GM12865 (cell line): ENCODE measurements at regions not wholly inside any gene's neighbourhood (a gene's known extent, or its start where the extent isn't known, plus 50 kb on each side); places are given as distances from the start of the nearest gene placed in this dataset.

ENCODE experiments used
- DNase-seq: peaks from one replicate; pipeline ENCODE4 v3.0.0; 2010; ENCODE audit warnings: low read depth
- H3K4me3 ChIP-seq: 2 replicates; pipeline ENCODE4 v1.5.1; 2011; ENCODE audit warnings: mild to moderate bottlenecking, low read depth, low read length, control low read depth
- TF ChIP-seq, protein P1 (sequence below): IDR thresholded peaks from 2 replicates; pipeline ENCODE4 v1.5.1; 2011; ENCODE audit warnings: low read length, control low read depth, low read depth, inconsistent platforms; ENCODE audit not compliant: insufficient read depth; ENCODE audit errors: missing control alignments

DNA sequence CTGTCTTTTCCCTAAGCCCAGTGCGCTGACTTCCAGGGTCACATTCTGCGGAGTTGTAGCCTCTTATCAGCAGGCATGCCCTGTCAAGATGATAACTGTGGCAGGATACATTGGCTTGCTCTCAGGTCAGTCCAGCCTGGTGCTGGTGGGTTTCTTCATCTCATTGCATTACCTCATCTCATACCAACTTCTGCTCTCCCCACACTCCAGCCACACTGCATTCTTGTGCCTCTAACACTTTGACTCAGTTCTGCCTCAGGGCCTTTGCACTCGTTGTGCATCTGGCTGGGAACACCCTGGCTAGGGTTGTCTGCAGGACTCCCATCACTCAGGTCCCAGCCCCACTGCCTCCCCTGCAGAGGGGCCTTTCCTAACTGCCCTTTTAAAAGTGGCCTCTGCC is 110.3 kb upstream of the BACH2 start:
- TF ChIP-seq, protein P1, sequence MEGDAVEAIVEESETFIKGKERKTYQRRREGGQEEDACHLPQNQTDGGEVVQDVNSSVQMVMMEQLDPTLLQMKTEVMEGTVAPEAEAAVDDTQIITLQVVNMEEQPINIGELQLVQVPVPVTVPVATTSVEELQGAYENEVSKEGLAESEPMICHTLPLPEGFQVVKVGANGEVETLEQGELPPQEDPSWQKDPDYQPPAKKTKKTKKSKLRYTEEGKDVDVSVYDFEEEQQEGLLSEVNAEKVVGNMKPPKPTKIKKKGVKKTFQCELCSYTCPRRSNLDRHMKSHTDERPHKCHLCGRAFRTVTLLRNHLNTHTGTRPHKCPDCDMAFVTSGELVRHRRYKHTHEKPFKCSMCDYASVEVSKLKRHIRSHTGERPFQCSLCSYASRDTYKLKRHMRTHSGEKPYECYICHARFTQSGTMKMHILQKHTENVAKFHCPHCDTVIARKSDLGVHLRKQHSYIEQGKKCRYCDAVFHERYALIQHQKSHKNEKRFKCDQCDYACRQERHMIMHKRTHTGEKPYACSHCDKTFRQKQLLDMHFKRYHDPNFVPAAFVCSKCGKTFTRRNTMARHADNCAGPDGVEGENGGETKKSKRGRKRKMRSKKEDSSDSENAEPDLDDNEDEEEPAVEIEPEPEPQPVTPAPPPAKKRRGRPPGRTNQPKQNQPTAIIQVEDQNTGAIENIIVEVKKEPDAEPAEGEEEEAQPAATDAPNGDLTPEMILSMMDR: no peak
- DNase-seq: no peak
- no peak overlapping the region for H3K4me3 ChIP-seq

DNA sequence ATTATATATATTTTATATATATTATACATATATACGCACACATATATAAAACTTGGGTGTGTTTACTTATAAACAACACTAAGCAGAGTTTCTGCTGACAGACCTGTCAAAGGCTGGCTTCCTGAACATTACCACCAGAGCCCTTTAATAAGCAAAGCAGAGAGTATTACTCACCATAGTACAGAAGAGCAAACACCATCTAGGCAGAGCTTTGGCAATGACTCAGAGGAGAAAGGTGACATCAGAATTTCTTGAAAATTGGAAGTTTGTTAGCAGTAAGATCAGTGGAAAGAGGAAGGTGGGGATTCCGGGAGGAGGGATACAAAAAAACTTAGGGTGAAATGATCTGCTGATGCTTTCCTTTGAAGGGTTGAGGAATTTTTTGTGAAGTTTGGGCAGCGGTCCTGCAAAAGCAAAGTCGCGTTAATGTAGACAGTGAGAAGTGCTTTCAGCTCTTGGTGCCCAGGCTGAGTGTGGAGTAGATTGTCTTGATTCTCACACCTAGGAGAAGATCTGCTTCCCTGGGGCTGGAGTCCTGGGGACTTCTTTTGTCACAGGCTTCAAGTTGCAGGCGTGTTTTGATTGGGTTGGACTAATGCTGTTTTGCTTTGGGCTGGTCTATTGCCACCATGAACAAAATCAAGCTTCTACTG is 109.6 kb upstream of the BACH2 start:
- H3K4me3 ChIP-seq: no peak overlapping the region
- TF ChIP-seq, protein P1: no peak
- peak; percentile 8 for DNase-seq

DNA sequence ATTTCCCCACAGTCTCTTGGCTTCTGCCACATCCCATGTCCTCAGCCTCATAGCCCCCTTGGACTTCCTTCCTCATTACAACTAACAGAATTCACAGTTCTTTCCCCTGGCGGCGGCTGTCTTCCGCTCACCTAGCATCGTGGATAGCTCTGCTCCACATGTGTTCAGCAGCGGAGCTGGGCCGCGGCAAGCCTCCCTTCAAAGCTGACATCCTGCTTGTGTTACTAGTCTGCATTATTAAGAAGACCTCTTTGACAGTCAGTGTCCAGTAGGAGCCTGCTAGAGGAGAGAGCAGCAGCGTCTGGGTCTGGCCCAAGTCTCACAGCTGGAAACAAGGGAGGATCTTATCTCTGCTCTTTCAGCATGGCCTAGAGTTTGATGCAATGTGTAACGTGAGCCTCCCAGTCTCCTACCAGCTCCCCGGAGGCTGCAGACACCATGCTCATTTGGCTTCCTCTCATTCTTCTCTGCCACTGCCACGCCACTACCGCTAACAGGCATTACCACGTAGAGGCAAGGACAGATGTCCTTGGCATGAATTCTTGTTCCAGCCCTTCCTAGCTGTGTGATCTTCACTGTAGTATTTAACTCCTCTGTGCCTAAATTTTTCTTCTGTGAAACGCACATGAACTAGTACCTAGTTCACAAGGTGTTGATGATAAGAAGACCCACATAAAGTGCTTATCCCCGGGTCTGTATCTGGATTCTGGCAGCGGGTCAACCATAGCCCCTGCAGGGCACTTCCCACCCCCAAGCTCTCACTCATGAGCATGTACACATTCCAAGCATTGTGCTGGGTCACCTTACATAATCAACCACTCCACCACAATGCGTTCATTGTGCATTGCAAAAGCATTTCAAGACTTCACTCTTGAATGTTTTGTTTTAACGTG is 107.1 kb upstream of the BACH2 start:
- DNase-seq: no peak
- H3K4me3 ChIP-seq: no peak overlapping the region
- TF ChIP-seq, protein P1: no peak

DNA sequence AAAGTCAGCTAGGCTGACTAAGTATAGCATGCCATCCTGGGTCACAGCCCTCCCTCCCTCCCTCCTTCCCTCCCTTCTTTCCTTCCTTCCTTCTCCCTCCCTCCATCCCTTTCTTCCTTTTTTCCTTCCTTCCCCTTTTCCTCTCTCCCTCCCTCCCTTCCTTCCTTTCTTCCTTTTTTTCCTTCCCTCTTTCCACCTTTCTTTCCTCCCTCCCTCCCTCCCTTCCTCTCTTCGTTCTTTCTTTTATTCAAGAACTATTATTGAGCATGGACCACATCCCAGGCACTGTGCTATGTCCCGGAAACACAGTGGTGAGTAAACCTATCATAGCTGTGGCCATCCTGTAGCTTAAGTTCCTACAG is 106.2 kb upstream of the BACH2 start:
- TF ChIP-seq, protein P1: no peak
- DNase-seq: no peak
- H3K4me3 ChIP-seq: no peak overlapping the region

DNA sequence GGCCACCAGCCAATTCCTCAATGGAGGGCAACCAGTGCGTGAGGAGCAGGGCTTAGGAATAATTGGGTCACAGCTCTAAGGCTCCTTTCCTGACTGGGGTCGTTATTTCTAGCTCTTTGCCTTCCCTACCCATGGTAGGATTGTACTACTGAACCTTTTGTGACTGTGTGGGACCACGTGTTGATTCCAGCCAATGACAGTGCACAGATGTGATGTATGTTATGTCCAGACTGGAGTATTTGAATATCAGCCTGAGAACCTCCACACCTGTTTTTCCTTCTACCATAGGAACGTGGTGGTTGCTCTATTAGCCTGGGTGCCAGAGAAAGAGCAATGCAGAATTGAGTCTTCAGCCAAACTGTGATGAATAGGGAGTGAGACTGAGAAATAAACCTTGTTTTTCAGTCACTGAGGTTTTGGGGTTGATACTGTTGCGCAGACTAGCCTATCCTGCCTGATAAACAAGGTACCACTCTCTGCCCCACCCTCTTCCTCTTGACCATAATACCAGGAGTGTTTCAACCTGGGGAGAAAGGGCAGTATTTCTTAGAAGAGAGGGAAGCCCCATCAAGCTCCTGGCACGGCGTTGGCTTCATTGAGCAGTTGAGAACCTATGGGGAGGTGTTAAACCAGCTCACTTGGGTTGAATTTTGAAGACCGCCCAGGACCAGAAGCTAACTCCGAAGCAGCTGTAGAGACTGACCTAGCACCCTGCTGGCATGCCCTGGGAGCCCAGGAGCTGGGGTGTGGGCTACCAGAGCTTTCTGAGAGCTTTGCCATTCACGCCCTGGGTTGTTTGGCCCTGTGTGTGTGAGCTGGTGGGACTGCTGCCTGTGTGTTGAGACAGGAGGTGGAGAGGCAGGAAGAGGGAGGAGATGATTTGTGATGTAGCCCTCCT is 105.5 kb upstream of the BACH2 start:
- TF ChIP-seq, protein P1: no peak
- no peak overlapping the region for H3K4me3 ChIP-seq
- DNase-seq: peak; percentile 38

DNA sequence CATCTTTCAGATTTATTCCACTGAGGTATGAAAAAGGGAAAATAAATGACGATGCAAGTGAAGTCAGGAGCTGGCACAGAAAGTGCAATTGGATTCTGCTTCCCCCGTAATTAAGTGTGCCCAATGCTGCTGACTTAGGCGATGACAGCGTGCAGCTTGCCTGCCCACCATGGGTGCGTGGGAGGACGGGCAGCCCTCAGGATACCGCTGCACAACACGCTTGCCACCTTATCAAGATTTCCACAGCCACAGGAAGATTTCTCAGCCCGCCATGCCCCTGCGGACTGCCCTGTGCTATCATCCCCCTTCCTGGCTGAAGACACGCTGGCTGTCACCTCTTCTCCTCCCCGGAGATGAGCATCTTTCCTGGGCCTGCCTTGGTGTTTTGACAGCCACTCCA is 103.3 kb upstream of the BACH2 start:
- TF ChIP-seq, protein P1: no peak
- no peak for DNase-seq

More for the DNA sequence above, 103.3 kb upstream of the BACH2 start:
- H3K4me3 ChIP-seq: no peak overlapping the region
